MCF 10A (cell line): ENCODE measurements at regions not wholly inside any gene's neighbourhood (a gene's known extent, or its start where the extent isn't known, plus 50 kb on each side); places are given as distances from the start of the nearest gene placed in this dataset.

Experiments used
- BruUV-seq: library from RNA; stranded (reverse); fragments of 400-500 nt; replicated peaks from 2 replicates; lab custom pipeline; 2021; lab: Mats Ljungman, UMichigan
- CTCF ChIA-PET: fragments of 300-600 bp; sonication (Branson Sonifier 250); formaldehyde crosslinking; extraction: SDS; loops from one replicate; lab custom pipeline; 2021; ENCODE audit warnings: antibody characterized with exemption, inconsistent platforms; lab: Yijun Ruan, JAX
- POLR2A ChIA-PET: fragments of 300-600, 350-650 bp; sonication (Branson Sonifier 250); formaldehyde crosslinking; extraction: SDS; loops from one replicate; lab custom pipeline; 2020; ENCODE audit warnings: antibody characterized with exemption, inconsistent platforms; lab: Yijun Ruan, JAX
- DNase-seq: peaks from one replicate; pipeline ENCODE4 v3.0.0-alpha.2; 2018; ENCODE audit not compliant: unreplicated experiment
- H3K27ac Mint-ChIP-seq: one replicate; pipeline ENCODE4 v1.8.0; 2022; ENCODE audit warnings: mild to moderate bottlenecking, low read depth, mixed read lengths; ENCODE audit not compliant: unreplicated experiment
- H3K27me3 Mint-ChIP-seq: one replicate; pipeline ENCODE4 v1.8.0; 2022; ENCODE audit warnings: mixed read lengths; ENCODE audit not compliant: insufficient read depth, unreplicated experiment
- H3K36me3 Mint-ChIP-seq: one replicate; pipeline ENCODE4 v1.8.0; 2022; ENCODE audit warnings: mild to moderate bottlenecking, moderate library complexity, mixed read lengths; ENCODE audit not compliant: insufficient read depth, unreplicated experiment
- H3K4me1 Mint-ChIP-seq: one replicate; pipeline ENCODE4 v1.8.0; 2022; ENCODE audit warnings: mixed read lengths; ENCODE audit not compliant: insufficient read depth, unreplicated experiment
- H3K4me3 Mint-ChIP-seq: one replicate; pipeline ENCODE4 v1.8.0; 2022; ENCODE audit warnings: mild to moderate bottlenecking, moderate library complexity, mixed read lengths; ENCODE audit not compliant: unreplicated experiment
- H3K9me3 Mint-ChIP-seq: one replicate; pipeline ENCODE4 v1.8.0; 2022; ENCODE audit warnings: mixed read lengths; ENCODE audit not compliant: unreplicated experiment
- CTCF ChIP-seq: fragments of 200-600 bp; IDR thresholded peaks from one replicate; pipeline ENCODE4 v1.8.0; 2022; ENCODE audit warnings: antibody characterized with exemption, mild to moderate bottlenecking; ENCODE audit not compliant: unreplicated experiment
- intact Hi-C: fragments of 100-400 bp; cut with micrococcal nuclease; formaldehyde crosslinking; loops from 2 replicates; pipeline ENCODE4 v1.14.1; 2022

- TF ChIP-seq CTCF, result no peak
- H3K27me3 Mint-ChIP-seq, result no peaks in the 10 kb centered on the region
- BruUV-seq, result no TSS peak
- intact Hi-C loops, result no loop called here
- H3K9me3 Mint-ChIP-seq, result no peaks in the 10 kb centered on the region
- ChIA-PET POLR2A (interaction anchor here (0.7 kb wide), 1 partner anchor 75 kb away, joined by 3 read pairs; no protein-coding TSS in a partner anchor), CTCF (interaction anchor here (0.6 kb wide), 1 partner anchor 16 kb away, joined by 3 read pairs; no protein-coding TSS in a partner anchor)
- peaks cover 9% of the 10 kb centered on the region for H3K4me1 Mint-ChIP-seq
- H3K4me3 Mint-ChIP-seq, result no peak overlapping the region
- H3K36me3 Mint-ChIP-seq, result no peaks in the 10 kb centered on the region
- no peak overlapping the region for H3K27ac Mint-ChIP-seq
- DNase-seq, result no peak
These were observed 1048.5 kb downstream of the GALC start for GRCh38 chr14:86944434-86944833.

GRCh38 chr14:86943391-86944365 lies 1049.3 kb downstream of the GALC start:
- ChIA-PET POLR2A (no interaction called here), CTCF (interaction anchor here (0.6 kb wide), 1 partner anchor 15 kb away, joined by 3 read pairs; no protein-coding TSS in a partner anchor)
- TF ChIP-seq CTCF, result no peak
- H3K27me3 Mint-ChIP-seq, result no peaks in the 10 kb centered on the region
- intact Hi-C loops, result no loop called here
- no peak for DNase-seq
- H3K9me3 Mint-ChIP-seq, result no peaks in the 10 kb centered on the region
- no peaks in the 10 kb centered on the region for H3K36me3 Mint-ChIP-seq
- H3K27ac Mint-ChIP-seq, result no peak overlapping the region
- no peak overlapping the region for H3K4me3 Mint-ChIP-seq
- H3K4me1 Mint-ChIP-seq, result peaks cover 9% of the 10 kb centered on the region
- no TSS peak for BruUV-seq

- no peak for TF ChIP-seq CTCF
- no peak for DNase-seq
- Mint-ChIP-seq H3K4me1 (peaks cover 9% of the 10 kb centered on the region), H3K27me3 (no peaks in the 10 kb centered on the region), H3K27ac (no peak overlapping the region), H3K36me3 (no peaks in the 10 kb centered on the region), H3K9me3 (no peaks in the 10 kb centered on the region), H3K4me3 (no peak overlapping the region)
- POLR2A ChIA-PET, result no interaction called here
- no TSS peak for BruUV-seq
- CTCF ChIA-PET, result no interaction called here
- intact Hi-C loops, result no loop called here
These were observed 1050.0 kb downstream of the GALC start for GRCh38 chr14:86942936-86943335.

- POLR2A ChIA-PET, result no interaction called here
- Mint-ChIP-seq H3K4me1 (peaks cover 9% of the 10 kb centered on the region), H3K27me3 (no peaks in the 10 kb centered on the region), H3K4me3 (no peak overlapping the region), H3K36me3 (no peaks in the 10 kb centered on the region), H3K27ac (no peak overlapping the region), H3K9me3 (no peaks in the 10 kb centered on the region)
- no peak for TF ChIP-seq CTCF
- intact Hi-C loops, result no loop called here
- no TSS peak for BruUV-seq
- peak; percentile 14 for DNase-seq
- CTCF ChIA-PET, result interaction anchor here (0.6 to 1.2 kb wide), 3 partner anchors 12 to 110 kb away, joined by 3 to 4 read pairs (median 3); no protein-coding TSS in a partner anchor
These were observed 1052.9 kb downstream of the GALC start for GRCh38 chr14:86940106-86940505.
